Neural cell (in vitro differentiated cells): ENCODE measurements at regions not wholly inside any gene's neighbourhood (a gene's known extent, or its start where the extent isn't known, plus 50 kb on each side); places are given as distances from the start of the nearest gene placed in this dataset.

Experiments
- H2AFZ ChIP-seq: fragments of 200-600, 300-800 bp; sonication (generic), shearing (Covaris generic); 2 replicates; pipeline ENCODE4 v1.6.0; 2014; ENCODE audit warnings: low read depth, mild to moderate bottlenecking, antibody characterized with exemption, low read length, moderate library complexity
- H3F3A ChIP-seq: fragments of 200-600 bp; shearing (Covaris generic); 2 replicates; pipeline ENCODE4 v1.6.1; 2016; ENCODE audit warnings: mild to moderate bottlenecking, moderate library complexity, mixed read lengths, antibody characterized with exemption, low read length; ENCODE audit not compliant: insufficient read depth, poor library complexity, severe bottlenecking
- H3K27ac ChIP-seq: fragments of 200-600, 300-800 bp; sonication (generic), shearing (Covaris generic); 2 replicates; pipeline ENCODE4 v1.5.1; 2014; ENCODE audit warnings: mild to moderate bottlenecking, low read length, moderate library complexity
- H3K27me3 ChIP-seq: fragments of 300-800, 200-600 bp; sonication (generic), shearing (Covaris generic); 2 replicates; pipeline ENCODE4 v1.6.0; 2014; ENCODE audit warnings: mild to moderate bottlenecking, low read depth, low read length, moderate library complexity; ENCODE audit not compliant: insufficient read depth
- H3K36me3 ChIP-seq: fragments of 300-800, 200-600 bp; sonication (generic), shearing (Covaris generic); 2 replicates; pipeline ENCODE4 v1.5.1; 2014; ENCODE audit warnings: mild to moderate bottlenecking, antibody characterized with exemption, low read length, moderate library complexity; ENCODE audit not compliant: insufficient read depth
- H3K4me2 ChIP-seq: fragments of 300-800, 200-600 bp; sonication (generic), shearing (Covaris generic); 2 replicates; pipeline ENCODE4 v1.6.0; 2014; ENCODE audit warnings: mild to moderate bottlenecking, low read length
- H3K4me3 ChIP-seq: fragments of 300-800, 200-600 bp; sonication (generic), shearing (Covaris generic); 2 replicates; pipeline ENCODE4 v1.5.1; 2014; ENCODE audit warnings: mild to moderate bottlenecking, low read length, moderate library complexity
- H3K79me2 ChIP-seq: fragments of 200-600 bp; shearing (Covaris generic); replicated peaks from 2 replicates; pipeline ENCODE4 v1.6.0; 2014; ENCODE audit warnings: mild to moderate bottlenecking, low read length, moderate library complexity; ENCODE audit not compliant: insufficient read depth
- H3K9ac ChIP-seq: fragments of 300-800, 200-600 bp; sonication (generic), shearing (Covaris generic); 2 replicates; pipeline ENCODE4 v1.6.1; 2016; ENCODE audit warnings: mild to moderate bottlenecking, low read length, mixed read lengths
- H3K9me2 ChIP-seq: fragments of 200-600 bp; shearing (Covaris generic); 2 replicates; pipeline ENCODE4 v1.6.1; 2016; ENCODE audit warnings: mild to moderate bottlenecking, low read length, mixed read lengths; ENCODE audit not compliant: insufficient read depth
- H3K9me3 ChIP-seq: fragments of 200-600, 300-800 bp; sonication (generic), shearing (Covaris generic); 2 replicates; pipeline ENCODE4 v1.6.1; 2016; ENCODE audit warnings: mild to moderate bottlenecking, mixed run types, low read length, moderate library complexity, mixed read lengths
- H4K20me1 ChIP-seq: fragments of 200-600 bp; shearing (Covaris generic); 2 replicates; pipeline ENCODE4 v1.6.1; 2016; ENCODE audit warnings: mild to moderate bottlenecking, mixed run types; ENCODE audit not compliant: insufficient read depth
- CTCF ChIP-seq: fragments of 450-650 bp; IDR thresholded peaks from 2 replicates; pipeline ENCODE4 v1.5.1; 2014; ENCODE audit warnings: antibody characterized with exemption, mild to moderate bottlenecking, moderate library complexity; ENCODE audit not compliant: poor library complexity, severe bottlenecking
- EP300 ChIP-seq: fragments of 450-650 bp; conservative IDR thresholded peaks from 2 replicates; pipeline ENCODE4 v1.6.1; 2014; ENCODE audit warnings: antibody characterized with exemption, mild to moderate bottlenecking, moderate library complexity; ENCODE audit not compliant: poor library complexity, severe bottlenecking
- EZH2 ChIP-seq: fragments of 200-600, 300-800 bp; shearing (Covaris generic), sonication (generic); IDR thresholded peaks from 2 replicates; pipeline ENCODE4 v1.6.1; 2014; ENCODE audit warnings: antibody characterized with exemption, low read length, borderline replicate concordance, mild to moderate bottlenecking; ENCODE audit not compliant: insufficient read depth, poor library complexity, severe bottlenecking
- MXI1 ChIP-seq: fragments of 450-650 bp; conservative IDR thresholded peaks from 2 replicates; pipeline ENCODE4 v1.6.1; 2014; ENCODE audit warnings: antibody characterized with exemption, mild to moderate bottlenecking; ENCODE audit not compliant: poor library complexity, severe bottlenecking
- POLR2AphosphoS5 ChIP-seq: IDR thresholded peaks from 2 replicates; pipeline ENCODE4 v1.6.1; 2012
- RAD21 ChIP-seq: fragments of 450-650 bp; conservative IDR thresholded peaks from 2 replicates; pipeline ENCODE4 v1.6.1; 2014; ENCODE audit warnings: antibody characterized with exemption, mild to moderate bottlenecking, moderate library complexity
- REST ChIP-seq: IDR thresholded peaks from 2 replicates; pipeline ENCODE4 v1.6.1; 2012; ENCODE audit warnings: borderline replicate concordance
- SMC3 ChIP-seq: fragments of 450-650 bp; conservative IDR thresholded peaks from 2 replicates; pipeline ENCODE4 v1.6.1; 2014; ENCODE audit warnings: antibody characterized with exemption, mild to moderate bottlenecking, moderate library complexity; ENCODE audit not compliant: poor library complexity
- TAF1 ChIP-seq: IDR thresholded peaks from 2 replicates; pipeline ENCODE4 v1.6.1; 2012; ENCODE audit warnings: low read depth

GRCh38 chr2:128611421-128612320 is 293.0 kb upstream of the HS6ST1 start:
- Histone ChIP-seq H3K9me3 (no peaks in the 10 kb centered on the region), H2AFZ (no peak overlapping the region)

More at GRCh38 chr2:128611421-128612320, 293.0 kb upstream of the HS6ST1 start:
- no peak overlapping the region for H3K9ac ChIP-seq
- H3K27ac ChIP-seq = no peak overlapping the region
- no peaks in the 10 kb centered on the region for H3K36me3 ChIP-seq
- no peak overlapping the region for H3K4me3 ChIP-seq
- no peaks in the 10 kb centered on the region for H3K27me3 ChIP-seq
- no peak overlapping the region for H3K4me2 ChIP-seq
- H3K79me2 ChIP-seq = no peaks in the 10 kb centered on the region
- TF ChIP-seq EZH2 = no peak
- no peak for TF ChIP-seq TAF1
- no peak for TF ChIP-seq REST
- no peak for TF ChIP-seq POLR2AphosphoS5
- TF ChIP-seq SMC3 = no peak
- no peak for TF ChIP-seq RAD21
- TF ChIP-seq EP300 = no peak
- TF ChIP-seq MXI1 = no peak
- TF ChIP-seq CTCF = no peak
- H4K20me1 ChIP-seq = no peaks in the 10 kb centered on the region
- H3F3A ChIP-seq = no peaks in the 10 kb centered on the region
- H3K9me2 ChIP-seq = no peaks in the 10 kb centered on the region
